Choroid plexus epithelial cell (primary cell): ENCODE measurements at regions not wholly inside any gene's neighbourhood (a gene's known extent, or its start where the extent isn't known, plus 50 kb on each side); places are given as distances from the start of the nearest gene placed in this dataset.

Experiments
- DNase-seq: peaks from one replicate; pipeline ENCODE4 v3.0.0-alpha.2; 2010; ENCODE audit warnings: low read depth
- H3K4me3 ChIP-seq: 2 replicates; pipeline ENCODE4 v1.5.1; 2011; ENCODE audit warnings: low read depth, mild to moderate bottlenecking, control low read depth, low read length, moderate library complexity
- TF ChIP-seq, protein P1 (sequence below): conservative IDR thresholded peaks from 2 replicates; pipeline ENCODE4 v1.5.1; 2011; ENCODE audit warnings: low read depth, mild to moderate bottlenecking, control low read depth, inconsistent platforms, low read length, moderate library complexity

GRCh38 chr5:96031811-96032261, 70.2 kb upstream of the ELL2 start:
- TF ChIP-seq, protein P1, sequence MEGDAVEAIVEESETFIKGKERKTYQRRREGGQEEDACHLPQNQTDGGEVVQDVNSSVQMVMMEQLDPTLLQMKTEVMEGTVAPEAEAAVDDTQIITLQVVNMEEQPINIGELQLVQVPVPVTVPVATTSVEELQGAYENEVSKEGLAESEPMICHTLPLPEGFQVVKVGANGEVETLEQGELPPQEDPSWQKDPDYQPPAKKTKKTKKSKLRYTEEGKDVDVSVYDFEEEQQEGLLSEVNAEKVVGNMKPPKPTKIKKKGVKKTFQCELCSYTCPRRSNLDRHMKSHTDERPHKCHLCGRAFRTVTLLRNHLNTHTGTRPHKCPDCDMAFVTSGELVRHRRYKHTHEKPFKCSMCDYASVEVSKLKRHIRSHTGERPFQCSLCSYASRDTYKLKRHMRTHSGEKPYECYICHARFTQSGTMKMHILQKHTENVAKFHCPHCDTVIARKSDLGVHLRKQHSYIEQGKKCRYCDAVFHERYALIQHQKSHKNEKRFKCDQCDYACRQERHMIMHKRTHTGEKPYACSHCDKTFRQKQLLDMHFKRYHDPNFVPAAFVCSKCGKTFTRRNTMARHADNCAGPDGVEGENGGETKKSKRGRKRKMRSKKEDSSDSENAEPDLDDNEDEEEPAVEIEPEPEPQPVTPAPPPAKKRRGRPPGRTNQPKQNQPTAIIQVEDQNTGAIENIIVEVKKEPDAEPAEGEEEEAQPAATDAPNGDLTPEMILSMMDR = no peak
- peak; percentile 45 for DNase-seq
- no peak overlapping the region for H3K4me3 ChIP-seq

- DNase-seq = no peak
- TF ChIP-seq, protein P1 = no peak
- no peak overlapping the region for H3K4me3 ChIP-seq
Measured at GRCh38 chr5:96031180-96031579, 69.5 kb upstream of the ELL2 start.

GRCh38 chr5:96026406-96027041, 64.9 kb upstream of the ELL2 start:
- DNase-seq = no peak
- TF ChIP-seq, protein P1 = no peak
- no peak overlapping the region for H3K4me3 ChIP-seq

GRCh38 chr5:96024683-96025475, 63.2 kb upstream of the ELL2 start:
- TF ChIP-seq, protein P1 = no peak
- no peak for DNase-seq
- no peak overlapping the region for H3K4me3 ChIP-seq

DNA sequence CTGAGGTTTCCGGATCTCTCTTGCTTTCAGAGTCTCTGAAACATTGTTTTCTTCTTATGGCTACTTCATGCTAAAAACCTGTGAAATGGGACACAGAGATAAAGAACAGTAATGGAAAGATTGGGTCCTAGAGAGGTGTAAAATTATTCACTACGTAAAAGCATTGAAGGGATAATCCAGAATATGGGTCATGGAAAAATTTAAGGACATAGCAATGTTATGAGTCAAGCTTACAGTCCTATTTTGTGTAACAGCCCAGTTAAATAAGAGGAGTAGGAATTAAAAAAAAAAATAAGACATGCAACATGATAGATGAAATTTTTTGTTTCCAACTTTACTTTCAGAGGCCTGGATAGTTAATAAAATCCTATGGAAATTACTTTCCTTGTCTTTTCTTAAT, 61.9 kb upstream of the ELL2 start:
- no peak overlapping the region for H3K4me3 ChIP-seq
- TF ChIP-seq, protein P1 = no peak
- peak; percentile 70 for DNase-seq

DNA sequence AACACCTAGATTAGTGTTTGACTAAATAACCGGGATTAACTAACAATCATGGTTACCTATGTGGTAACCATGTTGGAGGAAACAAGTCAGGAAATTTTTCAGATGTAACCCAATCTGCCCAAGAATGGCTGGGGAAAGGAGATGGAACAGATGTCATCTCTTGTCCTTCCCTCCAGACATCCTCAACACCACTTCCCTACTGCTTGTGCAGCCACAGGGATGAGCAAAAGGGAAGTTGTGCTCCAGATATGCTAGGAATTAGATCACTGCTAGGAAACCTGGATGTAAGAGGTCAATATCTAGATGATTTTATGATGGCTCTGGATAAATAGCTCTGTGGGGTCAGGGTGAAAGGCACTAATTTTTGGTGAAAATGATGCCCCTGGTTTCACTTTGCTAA, 61.3 kb upstream of the ELL2 start:
- TF ChIP-seq, protein P1 = no peak
- no peak for DNase-seq

More for the DNA sequence above, 61.3 kb upstream of the ELL2 start:
- H3K4me3 ChIP-seq = no peak overlapping the region
